ENCODE measurements at regions not wholly inside any gene's neighbourhood (a gene's known extent, or its start where the extent isn't known, plus 50 kb on each side); places are given as distances from the start of the nearest gene placed in this dataset.

DNA sequence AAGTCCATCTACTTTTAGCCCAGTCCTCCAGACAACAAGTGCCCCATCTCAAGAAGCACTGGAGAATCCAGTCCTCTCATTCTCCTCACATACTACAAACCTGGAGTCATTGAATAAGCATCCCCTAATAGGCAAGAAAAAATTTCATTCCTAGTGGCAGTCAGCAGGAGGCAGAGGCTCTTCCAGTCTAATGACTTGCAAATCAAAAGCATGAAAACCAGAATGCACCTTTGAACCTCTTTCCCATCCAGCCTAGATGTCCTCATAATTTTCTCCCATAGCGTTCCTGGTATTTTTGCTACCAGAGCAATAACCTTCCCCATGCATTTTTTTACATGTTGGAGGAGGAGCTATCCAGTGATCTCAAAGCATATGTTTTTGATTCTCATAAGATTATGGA lies 252.6 kb downstream of the TTC32 start:
- TF ChIP-seq, protein P1, sequence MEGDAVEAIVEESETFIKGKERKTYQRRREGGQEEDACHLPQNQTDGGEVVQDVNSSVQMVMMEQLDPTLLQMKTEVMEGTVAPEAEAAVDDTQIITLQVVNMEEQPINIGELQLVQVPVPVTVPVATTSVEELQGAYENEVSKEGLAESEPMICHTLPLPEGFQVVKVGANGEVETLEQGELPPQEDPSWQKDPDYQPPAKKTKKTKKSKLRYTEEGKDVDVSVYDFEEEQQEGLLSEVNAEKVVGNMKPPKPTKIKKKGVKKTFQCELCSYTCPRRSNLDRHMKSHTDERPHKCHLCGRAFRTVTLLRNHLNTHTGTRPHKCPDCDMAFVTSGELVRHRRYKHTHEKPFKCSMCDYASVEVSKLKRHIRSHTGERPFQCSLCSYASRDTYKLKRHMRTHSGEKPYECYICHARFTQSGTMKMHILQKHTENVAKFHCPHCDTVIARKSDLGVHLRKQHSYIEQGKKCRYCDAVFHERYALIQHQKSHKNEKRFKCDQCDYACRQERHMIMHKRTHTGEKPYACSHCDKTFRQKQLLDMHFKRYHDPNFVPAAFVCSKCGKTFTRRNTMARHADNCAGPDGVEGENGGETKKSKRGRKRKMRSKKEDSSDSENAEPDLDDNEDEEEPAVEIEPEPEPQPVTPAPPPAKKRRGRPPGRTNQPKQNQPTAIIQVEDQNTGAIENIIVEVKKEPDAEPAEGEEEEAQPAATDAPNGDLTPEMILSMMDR (IDR thresholded peaks at IDR 0.05): no peak
- TF ChIP-seq POLR2A (IDR thresholded peaks at IDR 0.05): no peak
